HepG2 (cell line): ENCODE measurements at regions not wholly inside any gene's neighbourhood (a gene's known extent, or its start where the extent isn't known, plus 50 kb on each side); places are given as distances from the start of the nearest gene placed in this dataset.

Experiments used
- FOXP1 ChIP-seq, 2 experiments: fragments of 450-650 bp in 1 of 2; IDR thresholded peaks; 2 replicates each; pipeline ENCODE4 v1.6.1; 2017 to 2018; ENCODE audit warnings: antibody characterized with exemption in 1 of 2
- HMG20B ChIP-seq: conservative IDR thresholded peaks from 2 replicates; pipeline ENCODE4 v1.6.1; 2016; ENCODE audit warnings: missing genetic modification reagents, missing compliant biosample characterization
- HNRNPLL ChIP-seq: fragments of 200-400 bp; formaldehyde crosslinking; IDR thresholded peaks from 2 replicates; pipeline ENCODE4 v1.6.1; 2017; ENCODE audit warnings: mild to moderate bottlenecking, low read depth, low read length; ENCODE audit not compliant: poor library complexity, severe bottlenecking
- MTA1 ChIP-seq: sonication (generic); formaldehyde crosslinking; IDR thresholded peaks from 2 replicates; pipeline ENCODE4 v1.4.0; 2020; ENCODE audit warnings: missing genetic modification reagents, mild to moderate bottlenecking, borderline replicate concordance
- PHF20 ChIP-seq: sonication (generic); formaldehyde crosslinking; IDR thresholded peaks from 2 replicates; pipeline ENCODE4 v1.5.0; 2020; ENCODE audit warnings: mild to moderate bottlenecking, missing genetic modification reagents
- RORA ChIP-seq: sonication (generic); formaldehyde crosslinking; IDR thresholded peaks from 2 replicates; pipeline ENCODE4 v1.5.0; 2020; ENCODE audit warnings: mild to moderate bottlenecking, missing genetic modification reagents, moderate library complexity
- SMC3 ChIP-seq: IDR thresholded peaks from 2 replicates; pipeline ENCODE4 v1.6.1; 2011; ENCODE audit warnings: low read length, improper control_type of control experiment
- SP4 ChIP-seq: sonication (generic); formaldehyde crosslinking; IDR thresholded peaks from 2 replicates; pipeline ENCODE4 v1.8.1; 2023; ENCODE audit warnings: mild to moderate bottlenecking, missing genetic modification reagents
- TMF1 ChIP-seq: sonication (generic); formaldehyde crosslinking; IDR thresholded peaks from 2 replicates; pipeline ENCODE4 v1.8.1; 2022; ENCODE audit warnings: low read depth, missing genetic modification reagents
- TSC22D2 ChIP-seq: sonication (generic); formaldehyde crosslinking; IDR thresholded peaks from 2 replicates; pipeline ENCODE4 v1.5.1; 2020; ENCODE audit warnings: missing genetic modification reagents, mild to moderate bottlenecking, borderline replicate concordance
- ZBTB20 ChIP-seq: sonication (generic); formaldehyde crosslinking; IDR thresholded peaks from 2 replicates; pipeline ENCODE4 v1.8.1; 2023; ENCODE audit warnings: missing genetic modification reagents, low read depth, mild to moderate bottlenecking, borderline replicate concordance
- ZNF468 ChIP-seq: sonication (generic); formaldehyde crosslinking; IDR thresholded peaks from 2 replicates; pipeline ENCODE4 v1.8.0; 2022; ENCODE audit warnings: mild to moderate bottlenecking, moderate library complexity, missing genetic modification reagents
- ZNF550 ChIP-seq: sonication (generic); formaldehyde crosslinking; IDR thresholded peaks from 2 replicates; pipeline ENCODE4 v1.4.0; 2020; ENCODE audit warnings: mild to moderate bottlenecking, missing genetic modification reagents, borderline replicate concordance
- ZNF567 ChIP-seq: sonication (generic); formaldehyde crosslinking; IDR thresholded peaks from 2 replicates; pipeline ENCODE4 v1.8.1; 2023; ENCODE audit warnings: mild to moderate bottlenecking, missing genetic modification reagents, borderline replicate concordance
- ZNF672 ChIP-seq: sonication (generic); formaldehyde crosslinking; IDR thresholded peaks from 2 replicates; pipeline ENCODE4 v1.8.1; 2022; ENCODE audit warnings: missing genetic modification reagents
- ZNF768 ChIP-seq: sonication (generic); formaldehyde crosslinking; IDR thresholded peaks from 2 replicates; pipeline ENCODE4 v1.4.0; 2020; ENCODE audit warnings: missing genetic modification reagents
- ZSCAN29 ChIP-seq: sonication (generic); formaldehyde crosslinking; conservative IDR thresholded peaks from 2 replicates; pipeline ENCODE4 v1.4.0; 2020; ENCODE audit warnings: mild to moderate bottlenecking, missing genetic modification reagents
- TF ChIP-seq, protein P1 (sequence below): sonication (generic); formaldehyde crosslinking; conservative IDR thresholded peaks from 2 replicates; pipeline ENCODE4 v1.4.0; 2020; ENCODE audit warnings: missing genetic modification reagents

DNA sequence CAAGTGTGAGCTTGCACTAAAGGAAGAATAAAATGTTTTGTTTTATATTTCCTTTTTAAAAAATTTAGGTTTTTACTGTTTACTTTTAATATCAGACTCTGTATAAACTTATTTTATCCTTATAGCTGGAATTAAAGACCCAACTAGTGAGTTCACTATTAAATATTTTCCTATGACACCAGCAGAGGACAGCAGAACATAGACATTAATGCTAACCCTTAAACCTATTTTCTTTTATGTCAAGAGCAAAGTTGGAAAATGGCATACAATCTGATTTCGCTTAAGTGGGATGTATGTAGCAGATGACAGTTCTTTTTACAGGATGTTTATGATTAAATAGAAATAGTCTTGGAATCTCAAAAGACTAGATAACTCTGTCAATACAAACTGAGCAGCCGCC, 188.2 kb upstream of the XIRP2 start (continued):
- TF ChIP-seq SMC3, result peak; percentile 64
- TF ChIP-seq HMG20B (CRISPR knock-in tag), result no peak
- TF ChIP-seq ZNF768 (CRISPR knock-in tag), result no peak
- no peak for TF ChIP-seq PHF20
- TF ChIP-seq, protein P1, sequence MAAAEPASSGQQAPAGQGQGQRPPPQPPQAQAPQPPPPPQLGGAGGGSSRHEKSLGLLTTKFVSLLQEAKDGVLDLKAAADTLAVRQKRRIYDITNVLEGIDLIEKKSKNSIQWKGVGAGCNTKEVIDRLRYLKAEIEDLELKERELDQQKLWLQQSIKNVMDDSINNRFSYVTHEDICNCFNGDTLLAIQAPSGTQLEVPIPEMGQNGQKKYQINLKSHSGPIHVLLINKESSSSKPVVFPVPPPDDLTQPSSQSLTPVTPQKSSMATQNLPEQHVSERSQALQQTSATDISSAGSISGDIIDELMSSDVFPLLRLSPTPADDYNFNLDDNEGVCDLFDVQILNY (CRISPR knock-in tag), result no peak
- TF ChIP-seq FOXP1 (IDR thresholded peaks at IDR 0.05), result no peak
- no peak for TF ChIP-seq FOXP1 (CRISPR knock-in tag; IDR thresholded peaks at IDR 0.05)
- no peak for TF ChIP-seq RORA (CRISPR knock-in tag)
- no peak for TF ChIP-seq TMF1
- no peak for TF ChIP-seq ZNF672 (CRISPR knock-in tag)
- TF ChIP-seq ZNF550, result no peak
- TF ChIP-seq ZSCAN29 (CRISPR knock-in tag), result no peak
- TF ChIP-seq SP4 (CRISPR knock-in tag), result no peak
- TF ChIP-seq TSC22D2, result no peak
- no peak for TF ChIP-seq ZNF468 (CRISPR knock-in tag)
- TF ChIP-seq MTA1 (CRISPR knock-in tag), result no peak
- TF ChIP-seq ZNF567 (CRISPR knock-in tag), result no peak
- TF ChIP-seq ZBTB20 (CRISPR knock-in tag), result no peak
- TF ChIP-seq HNRNPLL, result no peak
